ENCODE measurements at regions not wholly inside any gene's neighbourhood (a gene's known extent, or its start where the extent isn't known, plus 50 kb on each side); places are given as distances from the start of the nearest gene placed in this dataset.
A peak's percentile ranks its signal among the peaks of the same experiment; 100 is the strongest.

DNA sequence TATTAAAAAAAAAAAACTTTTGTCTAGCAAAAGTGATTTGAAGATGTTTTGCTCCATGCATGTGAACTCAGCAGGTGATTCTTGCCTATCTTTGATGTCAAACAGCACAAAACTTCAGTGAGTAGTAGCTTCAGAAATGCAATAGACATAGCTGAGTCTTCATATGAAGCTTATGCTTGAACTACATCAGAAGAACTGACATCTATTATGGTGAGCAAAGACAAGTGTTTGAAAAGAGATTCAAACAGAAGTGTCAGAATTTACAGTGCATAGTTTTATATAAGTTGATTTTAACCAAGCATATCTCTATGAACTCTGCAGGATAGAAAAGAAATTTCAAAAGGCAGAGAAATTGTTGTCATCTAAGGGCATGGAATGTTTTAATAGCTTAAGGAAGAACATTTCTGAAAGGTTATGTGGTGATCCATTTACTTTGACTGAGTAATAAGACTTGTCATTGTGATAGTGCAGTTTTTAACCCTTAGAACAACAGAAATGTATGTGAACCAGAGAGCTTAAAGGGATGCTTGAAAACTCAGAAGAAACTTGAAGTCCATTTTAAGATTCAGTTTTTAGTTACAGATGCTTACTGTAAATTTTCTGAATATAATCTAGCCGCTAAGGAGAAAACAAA, 351.4 kb downstream of the MDFIC start:
- Histone ChIP-seq H3K4me3 (ENCODE audit: low read depth, low read length) (no peak overlapping the region), H2BK120ac (ENCODE audit: insufficient read depth, low read length, poor library complexity) (no peak overlapping the region), H2BK12ac (ENCODE audit: low read length) (no peak overlapping the region), H4K8ac (ENCODE audit: low read depth, low read length) (no peak overlapping the region), H3K9ac (ENCODE audit: low read length) (no peak overlapping the region), H3K14ac (ENCODE audit: low read length) (no peak overlapping the region), H3K4me2 (ENCODE audit: low read length) (no peak overlapping the region), H3K79me1 (ENCODE audit: low read length) (no peaks in the 10 kb centered on the region), H3K4ac (ENCODE audit: low read depth, low read length) (no peak overlapping the region), H3K9me3 (ENCODE audit: insufficient read depth, low read depth, low read length) (no peaks in the 10 kb centered on the region), H3K4me1 (ENCODE audit: control insufficient read depth in 1 of 2, insufficient read depth in 2 of 2, low read length in 2 of 2) (no peaks in the 10 kb centered on the region), H3K18ac (ENCODE audit: low read length) (no peak overlapping the region), H3K27me3 (ENCODE audit: insufficient read depth, low read length) (no peaks in the 10 kb centered on the region), H2BK5ac (ENCODE audit: low read depth, low read length, poor library complexity) (no peak overlapping the region), H3K79me2 (ENCODE audit: control insufficient read depth, insufficient read depth, low read length, poor library complexity) (no peaks in the 10 kb centered on the region), H4K12ac (ENCODE audit: low read depth, low read length) (no peak overlapping the region), H3K27ac (ENCODE audit: low read depth, low read length) (no peak overlapping the region), H3K23ac (ENCODE audit: low read length) (no peak overlapping the region), H4K91ac (ENCODE audit: low read depth, low read length) (no peak overlapping the region), H2AFZ (ENCODE audit: insufficient read depth, low read length, poor library complexity) (no peak overlapping the region), H2AK5ac (ENCODE audit: low read length) (no peak overlapping the region), H3K36me3 (ENCODE audit: control insufficient read depth in 1 of 2, insufficient read depth in 2 of 2, low read length in 2 of 2) (no peaks in the 10 kb centered on the region)
- no CpG with 5 or more reads among the region's 1 CpG for WGBS (ENCODE audit: extremely low coverage, insufficient coverage, insufficient read length)
- peak in 1 of 2 donors; percentile 23 for DNase-seq

DNA sequence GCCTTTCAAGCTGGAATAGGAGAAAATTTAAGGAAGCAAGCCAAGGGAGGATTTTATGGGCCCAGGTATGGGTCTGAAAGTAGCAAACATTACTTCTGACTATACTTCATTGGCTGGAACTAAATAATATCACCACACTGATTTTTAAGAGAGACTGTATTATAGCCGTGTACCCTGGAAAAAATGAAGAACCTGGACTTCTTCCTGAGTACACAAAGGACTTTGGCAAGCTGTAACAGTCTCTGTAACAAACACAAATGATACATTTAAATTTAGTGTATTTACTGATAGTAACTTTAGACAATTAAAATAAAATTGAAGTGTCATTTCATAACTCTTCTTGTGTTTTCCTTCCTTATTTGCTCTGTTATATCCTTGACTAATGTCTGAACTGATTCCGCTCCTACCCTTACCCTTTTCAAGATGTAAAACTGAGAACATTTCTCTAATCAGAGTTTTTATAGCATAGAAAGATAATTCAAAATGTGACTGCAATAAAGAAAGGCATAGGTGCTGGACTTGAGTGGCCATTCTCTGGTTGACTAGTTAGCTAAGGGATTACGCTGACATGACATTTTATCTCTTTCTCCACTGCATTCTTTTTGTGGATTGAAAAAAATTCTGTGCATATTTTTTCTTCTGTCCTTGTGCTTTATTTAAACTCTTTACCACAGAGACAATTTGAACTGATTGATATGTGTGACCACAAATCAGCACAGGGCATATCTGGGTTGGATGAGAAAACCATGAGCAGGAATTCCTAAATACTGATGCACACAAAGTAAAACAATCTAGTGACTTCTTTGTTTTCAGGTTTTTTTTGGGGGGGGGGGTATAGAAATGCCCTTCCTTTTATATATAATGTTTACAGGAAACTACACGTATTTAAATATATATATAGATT, 349.7 kb downstream of the MDFIC start:
- no peak overlapping the region for H4K91ac ChIP-seq (ENCODE audit: low read depth, low read length)
- H4K8ac ChIP-seq (ENCODE audit: low read depth, low read length): no peak overlapping the region
- WGBS (ENCODE audit: extremely low coverage, insufficient coverage, insufficient read length): no CpG with 5 or more reads among the region's 4 CpGs
- H3K18ac ChIP-seq (ENCODE audit: low read length): no peak overlapping the region
- no peak overlapping the region for H3K4me2 ChIP-seq (ENCODE audit: low read length)
- H3K4ac ChIP-seq (ENCODE audit: low read depth, low read length): no peak overlapping the region
- no peak overlapping the region for H2BK5ac ChIP-seq (ENCODE audit: low read depth, low read length, poor library complexity)
- no peak overlapping the region for H2BK12ac ChIP-seq (ENCODE audit: low read length)
- no peak overlapping the region for H3K27ac ChIP-seq (ENCODE audit: low read depth, low read length)
- no peak overlapping the region for H2AK5ac ChIP-seq (ENCODE audit: low read length)
- no peaks in the 10 kb centered on the region for H3K27me3 ChIP-seq (ENCODE audit: insufficient read depth, low read length)
- H3K36me3 ChIP-seq (ENCODE audit: control insufficient read depth in 1 of 2, insufficient read depth in 2 of 2, low read length in 2 of 2): no peaks in the 10 kb centered on the region
- no peak overlapping the region for H2BK120ac ChIP-seq (ENCODE audit: insufficient read depth, low read length, poor library complexity)
- H3K23ac ChIP-seq (ENCODE audit: low read length): no peak overlapping the region
- no peak overlapping the region for H2AFZ ChIP-seq (ENCODE audit: insufficient read depth, low read length, poor library complexity)
- no peak overlapping the region for H3K14ac ChIP-seq (ENCODE audit: low read length)
- no peak for DNase-seq
- no peaks in the 10 kb centered on the region for H3K4me1 ChIP-seq (ENCODE audit: control insufficient read depth in 1 of 2, insufficient read depth in 2 of 2, low read length in 2 of 2)
- no peak overlapping the region for H3K9ac ChIP-seq (ENCODE audit: low read length)
- H3K79me1 ChIP-seq (ENCODE audit: low read length): no peaks in the 10 kb centered on the region
- H3K9me3 ChIP-seq (ENCODE audit: insufficient read depth, low read depth, low read length): no peaks in the 10 kb centered on the region
- no peak overlapping the region for H3K4me3 ChIP-seq (ENCODE audit: low read depth, low read length)
- no peaks in the 10 kb centered on the region for H3K79me2 ChIP-seq (ENCODE audit: control insufficient read depth, insufficient read depth, low read length, poor library complexity)
- H4K12ac ChIP-seq (ENCODE audit: low read depth, low read length): no peak overlapping the region

DNA sequence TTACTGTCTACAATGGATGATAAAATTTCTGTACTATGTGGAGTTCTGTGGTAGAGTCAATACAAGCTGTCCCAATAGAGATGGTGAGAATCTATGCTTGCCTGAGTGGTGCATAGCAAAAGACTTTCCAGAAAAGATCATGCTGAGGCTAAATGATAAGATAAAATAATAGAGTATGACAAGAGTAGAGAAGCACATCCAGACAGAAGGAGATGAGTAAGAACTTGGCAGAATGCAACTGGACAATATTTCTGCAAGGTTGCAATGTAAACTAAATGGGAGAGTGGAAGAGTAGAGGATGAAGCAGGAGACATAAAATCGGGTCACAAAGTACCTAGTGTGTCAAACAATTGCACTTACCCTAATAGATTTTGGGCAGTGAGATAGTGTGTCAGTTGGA, 347.6 kb downstream of the MDFIC start:
- no CpG with 5 or more reads among the region's 1 CpG for WGBS (ENCODE audit: extremely low coverage, insufficient coverage, insufficient read length)
- H4K8ac ChIP-seq (ENCODE audit: low read depth, low read length): no peak overlapping the region
- no peaks in the 10 kb centered on the region for H3K9me3 ChIP-seq (ENCODE audit: insufficient read depth, low read depth, low read length)
- no peak overlapping the region for H3K4me3 ChIP-seq (ENCODE audit: low read depth, low read length)
- H2BK5ac ChIP-seq (ENCODE audit: low read depth, low read length, poor library complexity): no peak overlapping the region
- no peaks in the 10 kb centered on the region for H3K79me1 ChIP-seq (ENCODE audit: low read length)
- H3K23ac ChIP-seq (ENCODE audit: low read length): no peak overlapping the region
- H3K14ac ChIP-seq (ENCODE audit: low read length): no peak overlapping the region
- H4K12ac ChIP-seq (ENCODE audit: low read depth, low read length): no peak overlapping the region
- no peak overlapping the region for H2AK5ac ChIP-seq (ENCODE audit: low read length)
- no peak overlapping the region for H3K4me2 ChIP-seq (ENCODE audit: low read length)
- no peaks in the 10 kb centered on the region for H3K27me3 ChIP-seq (ENCODE audit: insufficient read depth, low read length)
- no peak overlapping the region for H2BK12ac ChIP-seq (ENCODE audit: low read length)
- no peak for DNase-seq
- no peak overlapping the region for H3K4ac ChIP-seq (ENCODE audit: low read depth, low read length)
- no peaks in the 10 kb centered on the region for H3K4me1 ChIP-seq (ENCODE audit: control insufficient read depth in 1 of 2, insufficient read depth in 2 of 2, low read length in 2 of 2)
- H3K79me2 ChIP-seq (ENCODE audit: control insufficient read depth, insufficient read depth, low read length, poor library complexity): no peaks in the 10 kb centered on the region
- no peak overlapping the region for H4K91ac ChIP-seq (ENCODE audit: low read depth, low read length)
- H2BK120ac ChIP-seq (ENCODE audit: insufficient read depth, low read length, poor library complexity): no peak overlapping the region
- H3K18ac ChIP-seq (ENCODE audit: low read length): no peak overlapping the region
- H3K36me3 ChIP-seq (ENCODE audit: control insufficient read depth in 1 of 2, insufficient read depth in 2 of 2, low read length in 2 of 2): no peaks in the 10 kb centered on the region
- no peak overlapping the region for H3K9ac ChIP-seq (ENCODE audit: low read length)
- H2AFZ ChIP-seq (ENCODE audit: insufficient read depth, low read length, poor library complexity): no peak overlapping the region
- no peak overlapping the region for H3K27ac ChIP-seq (ENCODE audit: low read depth, low read length)

DNA sequence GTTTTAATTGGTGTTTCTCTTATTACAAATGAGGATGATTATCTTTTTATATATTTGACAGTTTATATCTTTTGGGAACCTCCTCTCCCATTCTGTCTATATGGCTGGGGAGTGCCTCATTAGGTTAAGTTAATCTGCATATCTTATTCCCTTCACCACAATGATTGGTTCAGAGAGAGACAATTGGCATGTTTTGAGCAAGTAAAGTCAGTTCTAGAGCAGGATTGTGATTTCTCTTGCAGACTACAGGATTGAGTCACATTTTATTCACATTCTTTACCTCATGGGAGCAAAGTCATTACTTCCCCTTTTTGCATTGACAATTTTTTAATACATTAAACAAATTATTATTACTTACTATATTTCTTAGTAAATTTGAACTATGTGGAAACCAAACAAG, 345.6 kb downstream of the MDFIC start:
- H3K4ac ChIP-seq (ENCODE audit: low read depth, low read length): no peak overlapping the region
- no peaks in the 10 kb centered on the region for H3K79me1 ChIP-seq (ENCODE audit: low read length)
- H4K8ac ChIP-seq (ENCODE audit: low read depth, low read length): no peak overlapping the region
- H3K4me2 ChIP-seq (ENCODE audit: low read length): no peak overlapping the region
- no peak overlapping the region for H3K27ac ChIP-seq (ENCODE audit: low read depth, low read length)
- H4K91ac ChIP-seq (ENCODE audit: low read depth, low read length): no peak overlapping the region
- H3K18ac ChIP-seq (ENCODE audit: low read length): no peak overlapping the region
- no peak overlapping the region for H2BK5ac ChIP-seq (ENCODE audit: low read depth, low read length, poor library complexity)
- H3K4me3 ChIP-seq (ENCODE audit: low read depth, low read length): no peak overlapping the region
- H3K27me3 ChIP-seq (ENCODE audit: insufficient read depth, low read length): no peaks in the 10 kb centered on the region
- no peak overlapping the region for H2BK120ac ChIP-seq (ENCODE audit: insufficient read depth, low read length, poor library complexity)
- H3K4me1 ChIP-seq (ENCODE audit: control insufficient read depth in 1 of 2, insufficient read depth in 2 of 2, low read length in 2 of 2): no peaks in the 10 kb centered on the region
- H3K9me3 ChIP-seq (ENCODE audit: insufficient read depth, low read depth, low read length): no peaks in the 10 kb centered on the region
- H3K36me3 ChIP-seq (ENCODE audit: control insufficient read depth in 1 of 2, insufficient read depth in 2 of 2, low read length in 2 of 2): no peaks in the 10 kb centered on the region
- H2BK12ac ChIP-seq (ENCODE audit: low read length): no peak overlapping the region
- H4K12ac ChIP-seq (ENCODE audit: low read depth, low read length): no peak overlapping the region
- H2AFZ ChIP-seq (ENCODE audit: insufficient read depth, low read length, poor library complexity): no peak overlapping the region
- no peak overlapping the region for H3K14ac ChIP-seq (ENCODE audit: low read length)
- H3K9ac ChIP-seq (ENCODE audit: low read length): no peak overlapping the region
- H3K79me2 ChIP-seq (ENCODE audit: control insufficient read depth, insufficient read depth, low read length, poor library complexity): no peaks in the 10 kb centered on the region
- no peak overlapping the region for H2AK5ac ChIP-seq (ENCODE audit: low read length)
- DNase-seq: no peak
- no peak overlapping the region for H3K23ac ChIP-seq (ENCODE audit: low read length)

Data from trophoblast cell (in vitro differentiated cells and primary cell).